CD4-positive, alpha-beta T cell (primary cell): ENCODE measurements at regions not wholly inside any gene's neighbourhood (a gene's known extent, or its start where the extent isn't known, plus 50 kb on each side); places are given as distances from the start of the nearest gene placed in this dataset.

Experiments
- ATAC-seq: fragments of 200-7000 bp; cut with Tn5 transposase; one replicate; pipeline ENCODE4 v1.10.0; 2022; ENCODE audit warnings: mild to moderate bottlenecking; ENCODE audit not compliant: poor library complexity
- CTCF ChIA-PET: fragments of 350-600 bp; sonication (Branson Sonifier 250); formaldehyde crosslinking; loops from one replicate; lab custom pipeline; 2021; ENCODE audit warnings: antibody characterized with exemption, inconsistent platforms; lab: Charles Lee
- POLR2A ChIA-PET: fragments of 350-600 bp; sonication (Branson Sonifier 250); formaldehyde crosslinking; loops from one replicate; lab custom pipeline; 2021; ENCODE audit warnings: antibody characterized with exemption, inconsistent platforms; lab: Charles Lee
- DNase-seq, 14 experiments: peaks; one replicate each; pipeline ENCODE4 v3.0.0-alpha.2; 2013 to 2020; ENCODE audit warnings: mixed read lengths in 2 of 14
- H3K27ac ChIP-seq, 2 donors: one replicate each; pipeline versions ENCODE4 v1.5.1 to v1.7.0; 2013; ENCODE audit warnings: low read length in 2 of 2, low read depth in 1 of 2, mild to moderate bottlenecking in 1 of 2
- H3K27me3 ChIP-seq, 2 experiments: 1 replicate in 1 of 2; 2 replicates in 1 of 2; pipeline versions ENCODE4 v1.6.1 to v1.7.0; 2013; ENCODE audit warnings: low read length in 2 of 2, control low read depth in 1 of 2, mild to moderate bottlenecking in 1 of 2, moderate library complexity in 1 of 2; ENCODE audit not compliant: insufficient read depth in 2 of 2, control insufficient read depth in 1 of 2
- H3K36me3 ChIP-seq: one replicate; pipeline ENCODE4 v1.6.1; 2013; ENCODE audit warnings: low read length, control low read depth; ENCODE audit not compliant: insufficient read depth
- H3K4me1 ChIP-seq: one replicate; pipeline ENCODE4 v1.6.1; 2013; ENCODE audit warnings: low read length, control low read depth; ENCODE audit not compliant: insufficient read depth
- H3K4me3 ChIP-seq: one replicate; pipeline ENCODE4 v1.5.1; 2013; ENCODE audit warnings: mild to moderate bottlenecking, low read length, moderate library complexity
- H3K9me3 ChIP-seq, 2 experiments: 1 replicate in 1 of 2; 2 replicates in 1 of 2; pipeline versions ENCODE4 v1.6.1 to v1.7.0; 2013; ENCODE audit warnings: low read length in 2 of 2, mild to moderate bottlenecking in 2 of 2, control low read depth in 1 of 2, moderate library complexity in 1 of 2; ENCODE audit not compliant: control insufficient read depth in 1 of 2, insufficient read depth in 1 of 2
- H3K27ac Mint-ChIP-seq: one replicate; pipeline ENCODE4 v1.8.0; 2020; ENCODE audit warnings: mixed read lengths
- H3K27me3 Mint-ChIP-seq: one replicate; pipeline ENCODE4 v1.8.0; 2021; ENCODE audit warnings: mixed read lengths
- H3K36me3 Mint-ChIP-seq: one replicate; pipeline ENCODE4 v1.8.0; 2021; ENCODE audit warnings: low read depth, mixed read lengths
- H3K4me1 Mint-ChIP-seq: one replicate; pipeline ENCODE4 v1.8.0; 2021; ENCODE audit warnings: low read depth, mixed read lengths
- H3K4me3 Mint-ChIP-seq: one replicate; pipeline ENCODE4 v1.8.0; 2020; ENCODE audit warnings: mild to moderate bottlenecking, mixed read lengths
- H3K9me3 Mint-ChIP-seq: one replicate; pipeline ENCODE4 v1.8.0; 2020; ENCODE audit warnings: mixed read lengths
- intact Hi-C, 2 experiments: fragments of 100-400 bp; cut with DNase I in 1 of 2; cut with micrococcal nuclease in 1 of 2; formaldehyde crosslinking; loops; one replicate each; pipeline versions ENCODE4 v1.15.1 to v1.9.0; 2023 to 2025; cut with DNase I, micrococcal nuclease
- TF ChIP-seq, protein P1 (sequence below): fragments of 200-600 bp; IDR thresholded peaks from one replicate; pipeline ENCODE4 v1.8.0; 2022; ENCODE audit warnings: antibody characterized with exemption, mild to moderate bottlenecking

DNA sequence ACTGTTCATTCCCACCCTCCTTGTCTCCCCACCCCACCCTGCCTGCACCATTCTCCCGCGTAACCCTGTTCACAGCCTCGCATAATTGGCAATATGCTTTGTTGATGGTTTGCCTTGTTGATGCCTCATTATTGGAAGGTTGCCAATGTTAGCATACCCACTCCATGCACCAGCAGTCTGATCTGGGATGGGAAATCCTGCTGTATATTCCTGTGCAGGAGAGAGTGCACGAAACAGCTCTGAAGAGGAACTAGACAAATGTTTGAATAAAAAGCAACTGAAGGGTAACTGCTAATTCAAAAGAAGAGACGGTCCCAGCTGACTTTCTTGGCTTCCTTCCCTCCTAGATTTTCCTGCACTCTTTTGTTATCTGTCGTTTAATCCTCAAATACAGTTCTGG lies 271.7 kb upstream of the TLE4 start:
- TF ChIP-seq, protein P1, sequence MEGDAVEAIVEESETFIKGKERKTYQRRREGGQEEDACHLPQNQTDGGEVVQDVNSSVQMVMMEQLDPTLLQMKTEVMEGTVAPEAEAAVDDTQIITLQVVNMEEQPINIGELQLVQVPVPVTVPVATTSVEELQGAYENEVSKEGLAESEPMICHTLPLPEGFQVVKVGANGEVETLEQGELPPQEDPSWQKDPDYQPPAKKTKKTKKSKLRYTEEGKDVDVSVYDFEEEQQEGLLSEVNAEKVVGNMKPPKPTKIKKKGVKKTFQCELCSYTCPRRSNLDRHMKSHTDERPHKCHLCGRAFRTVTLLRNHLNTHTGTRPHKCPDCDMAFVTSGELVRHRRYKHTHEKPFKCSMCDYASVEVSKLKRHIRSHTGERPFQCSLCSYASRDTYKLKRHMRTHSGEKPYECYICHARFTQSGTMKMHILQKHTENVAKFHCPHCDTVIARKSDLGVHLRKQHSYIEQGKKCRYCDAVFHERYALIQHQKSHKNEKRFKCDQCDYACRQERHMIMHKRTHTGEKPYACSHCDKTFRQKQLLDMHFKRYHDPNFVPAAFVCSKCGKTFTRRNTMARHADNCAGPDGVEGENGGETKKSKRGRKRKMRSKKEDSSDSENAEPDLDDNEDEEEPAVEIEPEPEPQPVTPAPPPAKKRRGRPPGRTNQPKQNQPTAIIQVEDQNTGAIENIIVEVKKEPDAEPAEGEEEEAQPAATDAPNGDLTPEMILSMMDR, result no peak
- Histone ChIP-seq H3K27me3 (no peaks in the 10 kb centered on the region), H3K36me3 (no peaks in the 10 kb centered on the region), H3K4me1 (no peaks in the 10 kb centered on the region), H3K27ac (no peak overlapping the region), H3K9me3 (no peaks in the 10 kb centered on the region), H3K4me3 (no peak overlapping the region)
- Mint-ChIP-seq H3K9me3 (no peaks in the 10 kb centered on the region), H3K27ac (no peak overlapping the region), H3K36me3 (no peaks in the 10 kb centered on the region), H3K4me1 (no peaks in the 10 kb centered on the region), H3K27me3 (no peaks in the 10 kb centered on the region), H3K4me3 (no peak overlapping the region)
- intact Hi-C loops, result no loop called here
- ChIA-PET POLR2A (no interaction called here), CTCF (no interaction called here)
- DNase-seq (no peak), ATAC-seq (no peak)

DNA sequence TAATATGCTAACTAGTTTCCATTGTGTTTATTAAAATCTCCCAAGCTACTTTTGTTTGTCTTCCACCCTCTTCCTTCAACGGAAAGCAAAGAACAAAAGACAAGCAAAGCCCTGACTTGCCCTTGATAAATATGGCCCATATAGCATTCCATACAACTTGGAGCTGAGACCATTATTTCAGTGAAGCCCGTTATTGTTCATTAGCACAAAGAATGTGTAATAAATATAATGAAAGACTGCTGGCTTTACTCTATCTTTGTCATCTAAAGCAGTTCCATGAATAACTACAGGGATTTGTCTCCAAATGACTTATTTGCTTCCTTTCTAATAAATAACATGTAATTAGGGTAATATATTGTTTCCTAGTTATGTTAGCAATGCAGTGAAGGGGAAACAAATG lies 270.7 kb upstream of the TLE4 start:
- Histone ChIP-seq H3K4me1 (no peaks in the 10 kb centered on the region), H3K27ac (no peak overlapping the region), H3K4me3 (no peak overlapping the region), H3K9me3 (no peaks in the 10 kb centered on the region), H3K27me3 (no peaks in the 10 kb centered on the region), H3K36me3 (no peaks in the 10 kb centered on the region)
- CTCF ChIA-PET, result no interaction called here
- Mint-ChIP-seq H3K36me3 (no peaks in the 10 kb centered on the region), H3K4me1 (no peaks in the 10 kb centered on the region), H3K27ac (no peak overlapping the region), H3K27me3 (no peaks in the 10 kb centered on the region), H3K4me3 (no peak overlapping the region), H3K9me3 (no peaks in the 10 kb centered on the region)
- intact Hi-C loops, result no loop called here
- TF ChIP-seq, protein P1, result no peak
- DNase-seq (no peak), ATAC-seq (no peak)
- POLR2A ChIA-PET, result no interaction called here

- DNase-seq, result no peak
- ChIA-PET POLR2A (no interaction called here), CTCF (no interaction called here)
- Mint-ChIP-seq H3K27ac (no peak overlapping the region), H3K36me3 (no peaks in the 10 kb centered on the region), H3K27me3 (no peaks in the 10 kb centered on the region), H3K4me1 (no peaks in the 10 kb centered on the region), H3K9me3 (no peaks in the 10 kb centered on the region), H3K4me3 (no peak overlapping the region)
- H3K4me3 ChIP-seq, result no peak overlapping the region
- H3K27me3 ChIP-seq, result no peaks in the 10 kb centered on the region
- H3K4me1 ChIP-seq, result no peaks in the 10 kb centered on the region
- no peaks in the 10 kb centered on the region for H3K9me3 ChIP-seq
- H3K36me3 ChIP-seq, result no peaks in the 10 kb centered on the region
- TF ChIP-seq, protein P1, result no peak
- intact Hi-C loops, result no loop called here
- no peak overlapping the region for H3K27ac ChIP-seq
- ATAC-seq, result no peak
Measured at GRCh38 chr9:79301551-79302391, 270.0 kb upstream of the TLE4 start.
